ENCODE measurements at regions not wholly inside any gene's neighbourhood (a gene's known extent, or its start where the extent isn't known, plus 50 kb on each side); places are given as distances from the start of the nearest gene placed in this dataset.

- no peak for DNase-seq
Observed at GRCh38 chr9:14466429-14466818, 152.5 kb upstream of the NFIB start.

GRCh38 chr9:14462950-14463349 lies 149.0 kb upstream of the NFIB start:
- no peak for DNase-seq

- no peak for DNase-seq
Observed at GRCh38 chr9:14455243-14455642, 141.3 kb upstream of the NFIB start.

GRCh38 chr9:14453286-14453685 lies 139.3 kb upstream of the NFIB start:
- DNase-seq = no peak

- DNase-seq = no peak
Observed at GRCh38 chr9:14452539-14452938, 138.6 kb upstream of the NFIB start.

- DNase-seq = no peak
Observed at GRCh38 chr9:14451949-14452348, 138.0 kb upstream of the NFIB start.

GRCh38 chr9:14447103-14447502 lies 133.2 kb upstream of the NFIB start:
- no peak for DNase-seq

GRCh38 chr9:14445946-14446345 lies 132.0 kb upstream of the NFIB start:
- DNase-seq = no peak

- no peak for DNase-seq
Observed at GRCh38 chr9:14442956-14443355, 129.0 kb upstream of the NFIB start.

- no peak for DNase-seq
Observed at GRCh38 chr9:14441976-14442651, 128.2 kb upstream of the NFIB start.

- DNase-seq = no peak
Observed at GRCh38 chr9:14441115-14441514, 127.2 kb upstream of the NFIB start.

GRCh38 chr9:14440062-14440461 lies 126.1 kb upstream of the NFIB start:
- no peak for DNase-seq

- DNase-seq = no peak
Observed at GRCh38 chr9:14439555-14439954, 125.6 kb upstream of the NFIB start.

- no peak for DNase-seq
Observed at GRCh38 chr9:14438232-14439021, 124.5 kb upstream of the NFIB start.

- no peak for DNase-seq
Observed at GRCh38 chr9:14437354-14438231, 123.7 kb upstream of the NFIB start.

- no peak for DNase-seq
Observed at GRCh38 chr9:14435871-14436270, 121.9 kb upstream of the NFIB start.

- no peak for DNase-seq
Observed at GRCh38 chr9:14434971-14435718, 121.2 kb upstream of the NFIB start.

GRCh38 chr9:14434158-14434504 lies 120.2 kb upstream of the NFIB start:
- DNase-seq = no peak

GRCh38 chr9:14433351-14434157 lies 119.6 kb upstream of the NFIB start:
- DNase-seq = no peak

- DNase-seq = no peak
Observed at GRCh38 chr9:14432666-14433350, 118.9 kb upstream of the NFIB start.

- peak; percentile 46 to 57 for DNase-seq
Observed at GRCh38 chr9:14428781-14429230, 114.9 kb upstream of the NFIB start.
